Colon (tissue), 2 donors: ENCODE measurements at regions not wholly inside any gene's neighbourhood (a gene's known extent, or its start where the extent isn't known, plus 50 kb on each side); places are given as distances from the start of the nearest gene placed in this dataset.

Experiments
- FAIRE-seq: peaks from 2 replicates; lab custom pipeline; 2012; peaks lifted over from hg19 to GRCh38; lab: Jason Lieb, UNC
- donor health status: control.
- donor health status: control.

DNA sequence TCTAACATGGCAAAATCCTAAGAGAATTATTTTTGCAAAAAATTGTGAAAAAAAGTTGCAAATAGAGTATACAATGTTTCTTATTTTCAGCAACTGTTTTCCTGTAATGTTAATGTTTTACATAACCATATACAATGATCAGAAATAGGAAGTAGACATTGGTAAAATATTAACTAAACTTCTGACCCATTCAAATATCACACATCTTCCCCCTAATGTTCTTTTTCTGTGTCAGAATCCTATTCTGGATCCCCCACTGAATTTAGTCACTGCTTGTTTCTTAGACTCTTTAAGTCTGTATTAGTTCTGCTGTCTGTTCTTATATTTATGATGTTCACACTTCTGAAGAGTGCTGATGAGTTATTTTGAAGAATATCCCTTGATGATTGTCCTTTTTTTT is 62.0 kb downstream of the HFE start:
- FAIRE-seq: no peak

DNA sequence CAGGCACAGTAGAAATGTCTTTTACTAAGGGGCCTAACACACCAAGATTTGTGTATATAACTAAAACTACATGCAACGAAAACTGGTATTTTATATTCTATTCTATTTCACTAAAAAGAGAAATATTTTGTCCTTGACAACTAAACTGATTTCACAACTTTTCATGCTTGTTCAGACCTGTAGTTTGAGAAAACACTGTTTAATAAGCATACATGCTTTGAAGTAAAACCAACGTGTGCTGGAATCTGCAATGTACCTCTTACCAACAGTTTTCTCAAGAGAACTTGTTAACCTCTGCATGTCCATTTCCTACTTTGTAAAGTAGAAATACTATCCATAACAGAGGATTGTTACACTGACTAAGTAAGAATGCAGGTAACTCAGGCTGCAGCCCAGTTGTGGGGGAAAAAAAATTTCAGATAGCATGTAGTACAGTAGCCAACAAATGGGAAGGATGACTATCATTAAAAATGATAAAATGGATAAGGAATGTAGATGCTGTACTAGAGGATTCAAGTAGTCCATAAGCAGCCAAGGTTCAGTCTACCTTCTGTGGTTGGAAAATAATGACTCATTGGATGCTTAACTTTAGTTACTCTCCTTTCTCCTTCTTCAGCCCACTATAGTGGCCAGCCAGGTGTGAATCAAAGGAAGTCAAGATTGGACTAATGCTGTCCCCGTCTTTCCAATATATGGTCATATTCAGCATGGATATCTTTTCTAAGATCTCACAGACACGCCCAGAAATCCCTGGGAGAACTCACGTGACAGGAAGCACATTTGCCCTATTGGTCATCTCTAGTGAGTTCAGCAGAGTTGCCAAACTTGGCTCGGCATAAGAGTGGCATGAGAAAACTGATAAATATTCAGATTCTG is 65.2 kb downstream of the HFE start:
- no peak for FAIRE-seq

DNA sequence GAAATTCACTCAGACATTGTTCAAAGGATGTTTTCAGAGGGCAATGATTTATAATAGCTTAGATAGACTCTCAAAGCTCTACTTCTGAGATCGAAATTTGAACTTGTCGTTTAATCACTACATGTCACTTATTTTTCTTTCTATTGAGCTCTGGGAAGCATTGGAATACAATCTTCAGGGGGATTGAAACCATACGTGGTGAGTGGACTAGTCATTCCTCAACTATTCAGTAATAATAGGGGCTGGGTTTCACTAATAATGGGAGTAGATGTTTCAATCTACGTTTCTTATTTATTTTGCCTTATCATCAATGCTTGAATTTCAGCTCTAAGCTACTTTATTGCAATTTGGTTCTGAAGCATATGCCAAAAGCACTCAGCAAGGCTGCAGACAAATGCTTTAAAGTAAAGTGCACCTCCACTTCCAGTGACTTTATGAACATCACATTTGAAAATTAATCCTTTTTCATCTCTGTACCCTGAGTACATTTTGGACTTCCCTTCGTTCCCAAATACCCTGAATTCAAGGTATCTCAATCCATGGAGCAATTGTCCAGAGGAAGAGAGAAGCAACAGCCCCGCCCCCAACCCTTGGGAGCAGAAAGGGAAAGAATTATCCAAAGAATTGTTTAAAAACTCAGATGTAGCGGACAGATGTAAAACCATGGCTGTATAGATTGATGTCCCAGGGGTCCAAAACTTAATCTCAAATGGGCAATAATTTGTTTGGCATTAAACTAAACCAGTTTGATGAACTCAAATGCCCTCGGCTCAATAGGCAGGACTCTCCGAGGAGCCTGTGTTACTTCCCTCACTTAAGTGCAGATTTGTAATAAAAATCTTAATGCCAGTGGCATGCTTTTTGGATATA is 68.1 kb downstream of the HFE start:
- FAIRE-seq: no peak

DNA sequence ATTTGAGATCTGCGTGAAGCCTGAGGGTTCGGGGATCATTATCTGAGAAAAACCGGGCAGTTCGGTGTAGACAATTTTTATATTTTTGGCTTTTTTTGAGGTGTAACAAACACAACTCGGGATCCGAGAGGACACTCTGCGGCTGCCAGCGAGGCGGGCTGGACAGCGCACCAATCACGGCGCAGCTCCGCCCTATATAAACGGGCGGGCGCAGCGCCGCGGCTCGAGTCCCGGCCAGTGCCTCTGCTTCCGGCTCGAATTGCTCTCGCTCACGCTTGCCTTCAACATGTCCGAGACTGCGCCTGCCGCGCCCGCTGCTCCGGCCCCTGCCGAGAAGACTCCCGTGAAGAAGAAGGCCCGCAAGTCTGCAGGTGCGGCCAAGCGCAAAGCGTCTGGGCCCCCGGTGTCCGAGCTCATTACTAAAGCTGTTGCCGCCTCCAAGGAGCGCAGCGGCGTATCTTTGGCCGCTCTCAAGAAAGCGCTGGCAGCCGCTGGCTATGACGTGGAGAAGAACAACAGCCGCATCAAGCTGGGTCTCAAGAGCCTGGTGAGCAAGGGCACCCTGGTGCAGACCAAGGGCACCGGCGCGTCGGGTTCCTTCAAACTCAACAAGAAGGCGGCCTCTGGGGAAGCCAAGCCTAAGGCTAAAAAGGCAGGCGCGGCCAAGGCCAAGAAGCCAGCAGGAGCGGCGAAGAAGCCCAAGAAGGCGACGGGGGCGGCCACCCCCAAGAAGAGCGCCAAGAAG is 69.0 kb downstream of the HFE start:
- FAIRE-seq: no peak

DNA sequence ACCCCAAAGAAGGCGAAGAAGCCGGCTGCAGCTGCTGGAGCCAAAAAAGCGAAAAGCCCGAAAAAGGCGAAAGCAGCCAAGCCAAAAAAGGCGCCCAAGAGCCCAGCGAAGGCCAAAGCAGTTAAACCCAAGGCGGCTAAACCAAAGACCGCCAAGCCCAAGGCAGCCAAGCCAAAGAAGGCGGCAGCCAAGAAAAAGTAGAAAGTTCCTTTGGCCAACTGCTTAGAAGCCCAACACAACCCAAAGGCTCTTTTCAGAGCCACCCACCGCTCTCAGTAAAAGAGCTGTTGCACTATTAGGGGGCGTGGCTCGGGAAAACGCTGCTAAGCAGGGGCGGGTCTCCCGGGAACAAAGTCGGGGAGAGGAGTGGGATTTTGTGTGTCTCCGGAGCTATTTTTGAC is 69.6 kb downstream of the HFE start:
- FAIRE-seq: no peak

DNA sequence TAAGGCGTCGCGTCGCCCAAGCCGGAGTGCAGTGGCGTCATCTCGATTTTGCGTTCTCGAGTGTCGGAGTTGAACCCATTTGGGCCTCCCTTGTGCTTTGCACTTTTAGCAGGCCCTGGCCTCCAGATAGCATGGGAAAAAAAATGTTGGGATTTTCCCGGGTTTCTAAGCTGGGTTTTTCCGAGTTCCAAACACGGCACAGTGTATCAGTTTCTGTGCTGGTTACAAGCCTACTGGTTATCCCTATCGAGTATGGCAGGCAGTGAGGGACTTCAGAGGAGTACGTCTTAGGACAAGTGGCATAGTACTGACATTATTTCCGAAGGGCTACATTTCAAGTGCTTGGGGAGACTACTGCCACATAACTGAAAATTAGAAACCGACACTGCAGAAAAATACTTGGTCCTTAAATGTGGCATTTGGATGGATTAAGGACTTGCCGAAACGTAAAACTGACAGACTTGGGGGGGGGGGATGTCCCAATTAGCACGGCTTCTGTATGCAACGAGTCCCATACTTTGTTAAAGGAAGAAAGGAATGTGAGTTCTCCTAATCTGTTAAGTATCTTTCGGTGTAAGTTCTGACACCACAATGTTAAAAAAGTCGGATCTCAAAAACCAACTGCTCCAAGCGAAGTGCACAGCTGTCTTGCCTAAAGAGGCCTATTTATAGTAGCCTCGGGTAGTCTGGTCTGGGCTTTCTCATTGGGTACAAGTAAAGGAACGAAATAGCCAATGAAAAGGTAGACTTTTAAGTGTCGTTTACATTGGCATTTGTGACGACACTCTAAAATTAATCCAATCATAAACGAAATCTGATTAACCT is 70.2 kb downstream of the HFE start:
- peak; percentile 85 for FAIRE-seq

DNA sequence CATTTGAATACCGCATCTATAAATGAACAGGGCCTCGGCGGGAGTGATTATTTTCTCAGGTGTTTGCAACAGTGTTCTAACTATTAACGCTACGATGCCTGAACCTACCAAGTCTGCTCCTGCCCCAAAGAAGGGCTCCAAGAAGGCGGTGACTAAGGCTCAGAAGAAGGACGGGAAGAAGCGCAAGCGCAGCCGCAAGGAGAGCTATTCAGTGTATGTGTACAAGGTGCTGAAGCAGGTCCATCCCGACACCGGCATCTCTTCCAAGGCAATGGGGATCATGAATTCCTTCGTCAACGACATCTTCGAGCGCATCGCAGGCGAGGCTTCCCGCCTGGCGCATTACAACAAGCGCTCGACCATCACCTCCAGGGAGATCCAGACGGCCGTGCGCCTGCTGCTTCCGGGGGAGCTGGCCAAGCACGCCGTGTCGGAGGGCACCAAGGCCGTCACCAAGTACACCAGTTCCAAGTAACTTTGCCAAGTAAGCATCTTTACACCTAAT is 70.9 kb downstream of the HFE start:
- FAIRE-seq: no peak

DNA sequence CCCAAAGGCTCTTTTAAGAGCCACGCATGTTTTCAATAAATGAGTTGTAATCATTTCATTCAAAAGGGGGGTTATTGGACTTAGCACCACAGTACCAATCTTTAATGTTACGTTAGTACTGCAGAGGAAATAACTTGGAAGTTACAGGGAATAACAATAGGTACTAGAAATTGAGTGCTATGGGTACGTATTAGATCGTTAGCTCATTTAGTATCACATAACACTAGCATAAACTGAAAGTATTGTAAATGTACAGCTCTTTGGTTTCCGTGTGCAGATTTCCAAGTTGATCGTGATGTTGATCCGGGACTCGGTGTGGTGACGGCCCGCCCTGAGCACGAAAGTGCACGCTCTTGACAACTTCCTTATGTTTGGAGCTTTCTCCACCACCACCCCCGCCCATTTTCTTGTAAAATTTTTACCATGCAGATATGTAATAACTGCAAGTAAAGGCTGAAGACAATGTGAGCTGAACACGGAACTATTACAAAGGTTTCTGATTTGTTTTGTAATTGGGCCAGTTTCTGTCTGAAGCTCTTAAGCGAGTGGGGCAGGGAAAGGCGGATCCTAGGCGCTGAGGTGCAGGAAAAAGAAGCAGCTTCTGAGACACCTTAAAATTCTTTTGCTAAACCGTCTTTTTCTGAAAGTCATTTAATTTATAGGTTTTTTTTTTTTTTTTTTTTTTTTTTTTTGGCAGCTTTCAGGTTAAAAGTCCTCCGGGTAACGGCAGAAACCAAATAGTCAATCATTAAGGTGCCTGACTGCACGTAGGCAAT is 71.5 kb downstream of the HFE start:
- FAIRE-seq: no peak

DNA sequence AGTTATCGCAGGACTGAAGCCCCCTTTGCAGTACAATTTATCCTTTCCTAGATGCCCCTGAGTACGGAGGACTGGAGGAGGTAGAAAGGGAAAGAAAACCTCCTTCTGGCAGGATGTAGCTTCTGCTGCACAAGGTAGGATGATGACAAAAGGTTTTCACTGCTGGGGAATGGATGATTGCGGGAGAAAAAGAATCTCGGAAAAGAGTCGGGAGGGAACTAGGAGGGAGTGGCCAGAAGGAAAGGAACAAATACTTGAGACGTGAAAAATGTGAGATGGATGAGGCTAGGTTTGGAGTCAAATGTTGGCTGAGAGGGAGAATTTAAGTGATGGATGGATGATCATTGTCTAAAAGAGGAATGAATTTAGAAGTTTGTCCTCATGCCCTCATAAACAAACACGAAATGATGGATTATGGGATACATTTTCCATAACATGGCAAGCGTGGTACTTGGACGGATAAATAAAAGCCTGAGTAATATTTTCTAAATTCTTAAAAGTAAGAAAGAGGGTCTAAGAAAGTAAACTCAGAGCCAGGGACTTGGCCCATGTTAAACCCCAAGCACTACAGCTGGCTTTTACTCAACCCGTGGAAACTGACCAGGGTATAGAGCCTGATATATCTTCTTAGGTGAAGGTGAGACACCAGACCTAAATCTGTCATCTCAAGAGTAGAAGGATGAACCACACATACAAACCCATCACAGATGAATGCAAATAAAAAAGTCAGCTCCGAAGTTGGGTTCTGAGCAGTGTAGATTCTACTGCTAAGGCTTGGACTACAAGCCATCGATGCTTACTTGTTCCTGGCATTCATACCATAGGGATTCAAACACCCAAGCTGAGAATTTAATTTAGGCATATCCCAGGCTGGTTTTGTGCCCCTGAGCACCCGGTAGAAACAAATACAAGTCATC is 72.4 kb downstream of the HFE start:
- FAIRE-seq: no peak

DNA sequence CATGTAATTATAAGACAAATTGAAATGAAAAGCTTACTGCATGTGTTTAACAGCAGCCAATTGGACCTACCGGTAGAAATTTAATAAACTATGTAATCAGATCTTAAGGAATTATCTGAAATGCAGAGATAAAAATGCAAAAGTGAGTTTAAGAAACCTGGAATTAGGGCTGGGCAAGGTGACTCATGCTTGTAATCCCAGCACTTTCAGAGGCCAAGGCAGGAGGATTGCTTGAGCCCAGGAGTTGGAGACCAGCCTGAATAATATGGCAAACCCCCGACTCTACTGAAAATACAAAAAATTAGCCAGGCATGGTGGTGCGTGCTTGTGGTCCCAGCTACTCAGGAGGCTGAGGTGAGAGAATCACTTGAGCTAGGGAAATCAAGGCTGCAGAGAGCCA is 74.1 kb downstream of the HFE start:
- FAIRE-seq: no peak

DNA sequence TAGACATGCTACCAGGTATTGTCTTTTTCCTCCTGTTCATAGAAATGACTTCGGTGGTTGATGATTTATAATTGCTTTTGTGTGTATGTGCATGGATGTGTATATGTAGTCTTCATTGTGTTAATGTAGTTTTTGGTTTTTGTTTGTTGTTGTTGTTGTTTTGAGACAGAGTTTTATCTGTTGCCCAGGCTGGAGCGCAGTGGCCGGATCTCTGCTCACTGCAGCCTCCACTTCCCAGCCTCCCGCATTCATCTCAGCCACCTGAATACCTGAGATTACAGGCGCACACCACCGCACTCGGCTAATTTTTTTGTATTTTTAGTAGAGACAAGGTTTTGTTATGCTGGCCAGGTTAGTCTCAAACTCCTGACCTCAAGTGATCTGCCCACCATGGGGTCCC is 75.2 kb downstream of the HFE start:
- no peak for FAIRE-seq

DNA sequence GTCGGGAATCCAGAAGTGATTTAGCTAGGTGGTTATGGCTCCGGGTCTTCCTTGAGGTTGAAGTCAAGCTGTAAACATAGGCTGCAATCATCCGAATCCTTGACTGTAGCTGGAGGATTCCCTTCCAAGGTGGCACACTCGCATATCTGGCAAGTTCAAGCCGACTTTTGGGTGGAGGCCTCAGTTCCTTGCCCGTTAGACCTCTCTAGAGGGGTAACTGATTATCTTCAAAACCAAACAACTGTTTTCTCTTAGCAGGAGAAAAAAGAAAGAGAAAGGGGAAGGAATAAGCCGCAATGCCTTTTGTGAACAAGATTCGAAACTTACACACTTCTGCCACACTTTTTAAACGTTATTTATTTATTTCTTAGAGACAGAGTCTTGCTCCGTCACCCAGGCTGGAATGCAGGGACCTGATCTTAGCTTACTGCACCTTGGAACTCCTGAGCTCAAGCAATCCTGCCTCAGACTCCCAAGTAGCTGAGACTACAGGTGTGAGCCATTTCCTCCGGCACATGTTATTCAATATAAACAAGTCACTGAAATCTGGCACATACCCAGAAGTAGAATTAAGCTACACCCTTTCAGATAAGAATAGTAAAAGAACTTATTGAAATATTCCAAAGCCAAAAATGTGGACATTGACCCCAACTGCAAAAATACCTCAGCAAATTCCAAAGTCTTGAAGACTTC is 76.3 kb downstream of the HFE start:
- no peak for FAIRE-seq

DNA sequence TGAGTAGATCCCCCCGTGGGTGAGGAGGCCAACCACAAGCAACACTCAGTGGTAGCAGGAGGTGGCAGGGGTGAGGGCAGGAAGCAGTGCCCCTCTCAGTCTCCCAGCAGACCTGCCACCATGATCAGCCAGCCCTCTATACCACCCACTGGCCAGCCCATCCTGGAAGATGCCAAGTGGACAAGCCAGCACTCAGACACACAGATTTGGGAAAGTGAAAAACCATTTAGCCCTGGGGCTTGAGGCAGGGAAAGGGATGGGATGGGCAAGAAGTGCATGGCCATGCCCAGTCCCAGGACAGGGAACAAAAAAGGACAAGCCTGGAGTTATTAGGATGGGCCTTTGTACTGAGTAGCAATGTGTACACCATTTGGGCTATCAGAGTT is 76.9 kb downstream of the HFE start:
- no peak for FAIRE-seq

DNA sequence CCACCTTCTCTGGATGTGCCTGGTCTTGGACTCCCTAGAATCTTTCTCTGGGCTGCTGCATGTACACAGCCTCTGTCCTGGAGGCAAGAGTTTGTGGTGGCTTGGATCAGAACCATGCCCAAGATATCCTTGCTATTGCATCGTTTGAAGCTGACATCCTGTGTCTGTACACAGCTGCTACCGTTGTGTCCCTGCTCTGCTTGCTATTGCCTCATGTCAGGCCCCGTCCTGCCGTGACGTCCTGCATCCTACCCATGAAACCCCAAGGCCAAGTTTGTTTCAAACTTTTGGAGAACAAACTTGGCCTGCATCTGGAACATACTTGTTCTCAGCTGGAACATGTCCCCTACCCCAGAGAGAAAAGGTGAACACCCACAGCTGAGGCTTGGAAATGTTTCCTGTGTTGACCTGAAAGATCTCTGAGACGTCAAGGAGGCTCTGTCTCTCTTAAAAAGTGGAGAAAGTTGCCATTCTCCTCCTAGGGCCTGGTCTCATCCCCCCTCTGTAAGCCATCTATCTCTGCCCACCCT is 78.1 kb downstream of the HFE start:
- FAIRE-seq: no peak

DNA sequence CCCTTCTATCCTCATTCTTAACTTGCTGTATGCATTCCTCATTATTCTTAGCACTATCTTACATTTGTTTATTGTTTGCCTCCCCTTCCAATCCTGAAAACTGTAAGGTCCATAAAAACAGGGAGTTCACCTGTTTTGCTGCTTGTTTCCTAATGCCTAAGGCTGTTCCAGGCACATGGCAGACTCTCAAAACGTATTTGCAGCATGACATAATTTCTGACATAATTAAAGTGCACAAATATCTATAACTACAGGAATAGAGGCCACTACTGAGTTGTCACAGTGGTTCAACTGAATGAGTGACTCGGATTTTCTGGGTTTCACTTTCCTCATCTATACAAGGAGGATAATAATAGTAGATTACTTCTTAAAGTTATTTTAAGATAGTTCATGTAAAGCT is 83.0 kb downstream of the HFE start:
- no peak for FAIRE-seq

DNA sequence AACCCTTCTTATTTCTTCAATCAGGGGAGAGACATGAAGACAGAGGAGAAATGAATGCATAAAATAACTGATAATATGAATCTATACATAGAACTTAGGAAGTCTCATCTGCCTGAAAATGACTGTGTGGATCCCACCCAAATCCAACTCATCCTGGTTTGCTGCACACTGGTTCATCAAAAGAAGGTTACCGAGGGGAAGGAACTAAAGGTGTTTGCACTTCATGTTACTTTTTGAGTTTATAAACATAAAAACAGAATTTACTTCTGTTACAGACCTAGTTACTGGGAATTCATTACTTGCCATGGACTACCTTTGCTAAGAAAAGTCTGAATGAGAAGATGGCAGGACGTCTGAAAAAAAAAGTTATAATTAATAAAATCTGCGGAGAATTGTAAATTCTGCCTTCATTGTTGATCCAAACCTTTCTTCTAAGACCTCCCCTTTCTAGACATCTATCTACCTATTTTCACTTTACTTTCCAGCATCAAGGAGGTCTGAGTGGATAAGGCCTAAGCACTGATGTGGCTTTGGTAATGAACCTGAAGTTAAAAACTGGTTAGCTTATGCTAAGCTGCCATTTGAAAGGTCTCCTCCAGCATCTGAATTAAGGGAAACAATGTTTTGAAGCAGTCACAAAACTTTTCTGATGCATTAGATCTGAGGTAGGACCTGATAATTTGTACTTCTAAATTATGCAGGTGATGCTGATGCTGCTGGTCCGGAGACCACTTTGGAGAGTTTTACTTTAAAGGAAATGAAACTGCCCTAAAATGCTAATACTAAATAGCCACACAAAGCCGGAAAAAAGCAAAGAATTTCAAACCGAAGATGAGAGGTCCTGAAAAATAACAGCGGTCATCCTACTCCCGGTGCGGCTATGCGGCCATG is 84.0 kb downstream of the HFE start:
- no peak for FAIRE-seq

DNA sequence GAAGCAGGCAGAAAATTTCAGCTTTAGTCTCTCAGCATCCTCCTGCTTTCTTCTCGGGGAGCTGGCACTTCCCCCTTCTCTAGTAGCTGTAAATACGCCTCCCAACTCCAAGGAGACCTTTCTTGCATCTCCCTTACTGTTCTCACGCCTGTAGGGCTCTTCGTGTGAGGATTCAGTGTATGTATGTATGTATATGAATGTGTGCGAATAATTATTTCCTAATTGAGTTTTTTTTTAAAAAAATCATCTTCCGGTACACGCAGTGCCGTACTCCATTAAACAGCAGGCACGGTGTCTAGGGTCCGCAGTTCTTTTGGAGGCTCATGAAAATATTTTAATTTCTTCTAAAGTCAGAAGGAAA is 85.4 kb downstream of the HFE start:
- no peak for FAIRE-seq

DNA sequence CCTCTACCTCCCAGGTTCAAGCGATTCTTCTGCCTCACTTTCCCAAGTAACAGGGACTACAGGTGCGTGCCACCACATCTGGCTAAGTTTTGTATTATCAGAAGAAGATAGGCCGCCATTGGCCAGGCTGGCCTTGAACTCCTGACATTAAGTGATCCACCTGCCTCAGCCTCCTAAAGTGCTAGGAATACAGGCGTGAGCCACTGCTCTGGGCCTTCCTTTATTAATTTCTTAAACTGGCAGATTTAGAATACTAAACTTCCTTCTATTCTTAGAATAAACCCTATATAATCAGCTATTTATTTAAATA is 86.6 kb downstream of the HFE start:
- FAIRE-seq: no peak
